ENCODE measurements at regions not wholly inside any gene's neighbourhood (a gene's known extent, or its start where the extent isn't known, plus 50 kb on each side); places are given as distances from the start of the nearest gene placed in this dataset.
A peak's percentile ranks its signal among the peaks of the same experiment; 100 is the strongest.
"Not testable (repeated sequence)": the region's sequence is repeated elsewhere in the genome, so short reads cannot be mapped to it uniquely, and the experiment has no call there.

DNA sequence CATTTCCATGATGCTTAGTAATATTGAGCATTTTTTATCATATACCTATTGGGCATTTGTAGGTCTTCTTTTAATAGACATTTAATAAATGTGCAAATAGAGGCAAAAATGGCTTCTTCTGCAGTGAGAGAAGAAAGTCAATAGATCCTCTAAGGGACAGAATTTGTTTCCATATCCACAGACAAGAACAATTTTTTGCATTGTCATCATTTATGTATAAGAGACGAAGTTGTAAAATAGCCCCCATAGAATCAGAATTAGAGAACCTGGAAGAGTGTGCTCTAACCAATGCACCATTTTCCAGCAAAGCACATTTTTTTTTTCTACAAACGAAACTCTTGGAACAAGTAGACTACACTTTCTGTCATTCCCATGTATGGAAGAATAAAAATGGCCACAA is 365.1 kb upstream of the PDE3A start:
- no peak for DNase-seq

DNA sequence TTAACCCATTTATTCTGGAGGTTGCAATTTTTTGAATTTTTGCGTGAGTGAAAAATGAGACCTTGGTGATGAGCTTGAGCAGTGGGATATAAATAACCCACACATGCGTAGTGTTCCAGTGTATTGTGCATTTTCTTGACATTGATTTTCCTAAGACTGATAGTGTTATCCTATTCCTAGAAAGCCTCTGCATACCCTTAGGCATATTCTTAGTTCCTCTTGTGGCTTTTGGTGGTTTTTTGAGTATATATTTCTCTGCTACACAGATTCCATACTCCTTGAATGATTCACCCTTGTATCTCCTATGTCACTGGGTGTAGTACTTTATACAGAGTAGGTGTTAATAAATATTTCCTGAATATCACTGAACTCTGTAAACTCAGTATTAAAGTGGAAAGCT is 363.4 kb upstream of the PDE3A start:
- DNase-seq = no peak

DNA sequence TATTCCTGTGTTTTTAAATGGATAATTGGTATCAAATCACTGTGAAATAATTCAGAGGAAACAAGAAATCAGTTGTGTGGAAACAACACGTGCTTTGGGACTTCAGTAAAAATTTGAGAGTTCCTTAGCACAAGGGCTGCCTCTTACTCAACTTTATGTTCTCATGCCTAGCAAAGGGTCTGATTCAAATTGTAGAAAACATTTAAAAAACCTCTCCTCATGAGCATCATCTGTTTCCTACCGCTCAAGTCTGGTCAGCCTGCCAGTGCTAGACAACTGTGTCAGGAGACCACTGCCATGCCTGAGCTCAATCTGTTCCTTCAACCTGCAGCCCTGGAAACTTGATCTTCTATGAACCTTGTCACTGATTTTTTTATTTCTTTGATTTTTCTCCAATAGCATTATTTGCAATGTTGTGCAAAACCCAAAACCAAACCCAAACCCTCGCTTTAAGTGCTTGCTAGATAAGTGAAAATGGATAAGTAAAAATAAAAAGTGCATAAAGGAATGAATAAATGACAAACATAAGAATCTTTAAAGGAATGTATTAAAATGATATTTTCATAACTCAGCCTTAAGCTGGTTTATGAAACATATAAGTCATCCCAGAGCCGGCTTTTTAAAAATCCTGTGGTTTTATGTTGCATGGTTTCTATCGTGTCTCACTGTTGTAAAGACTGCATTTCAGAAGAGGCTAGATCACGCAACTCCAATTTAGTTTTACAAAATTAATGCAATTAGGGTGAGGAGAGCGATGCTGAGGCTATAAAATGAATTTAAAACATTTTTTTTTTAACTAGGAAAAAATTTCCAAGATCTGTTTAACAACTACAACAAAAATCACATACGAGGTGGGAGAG is 361.2 kb upstream of the PDE3A start:
- DNase-seq = no peak

DNA sequence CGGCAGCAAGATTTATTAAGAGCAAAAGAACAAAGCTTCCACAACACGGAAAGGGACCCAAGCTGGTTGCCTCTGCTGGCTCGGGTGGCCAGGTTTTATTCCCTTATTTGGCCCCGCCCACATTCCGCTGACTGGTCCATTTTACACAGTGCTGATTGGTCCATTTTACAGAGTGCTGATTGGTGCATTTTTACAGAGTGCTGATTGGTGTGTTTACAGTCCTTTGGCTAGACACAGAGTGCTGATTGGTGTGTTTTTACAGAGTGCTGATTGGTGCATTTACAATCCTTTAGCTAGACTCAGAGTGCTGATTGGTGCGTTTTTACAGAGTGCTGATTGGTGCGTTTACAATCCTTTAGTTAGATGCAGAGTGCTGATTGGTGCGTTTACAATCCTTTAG is 358.4 kb upstream of the PDE3A start:
- DNase-seq = not testable (repeated sequence)

DNA sequence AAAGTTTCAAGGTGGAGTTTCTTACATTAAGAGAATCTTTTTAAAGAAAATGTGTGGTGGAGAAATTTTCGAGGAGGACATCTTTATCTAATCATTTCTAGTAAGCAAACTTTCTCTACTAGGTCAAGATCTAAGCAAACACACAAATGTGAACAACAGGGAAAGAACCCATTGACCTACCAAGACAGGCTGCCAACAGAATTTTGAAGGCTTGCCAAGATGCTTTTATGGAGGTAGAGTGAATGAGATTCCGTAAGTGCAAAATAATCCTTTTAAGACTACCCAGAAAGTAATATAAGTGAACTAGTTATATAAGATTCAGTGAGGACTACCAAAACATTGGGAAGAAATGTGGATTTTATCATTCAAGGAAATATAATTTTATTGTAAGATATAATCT is 357.1 kb upstream of the PDE3A start:
- no peak for DNase-seq

DNA sequence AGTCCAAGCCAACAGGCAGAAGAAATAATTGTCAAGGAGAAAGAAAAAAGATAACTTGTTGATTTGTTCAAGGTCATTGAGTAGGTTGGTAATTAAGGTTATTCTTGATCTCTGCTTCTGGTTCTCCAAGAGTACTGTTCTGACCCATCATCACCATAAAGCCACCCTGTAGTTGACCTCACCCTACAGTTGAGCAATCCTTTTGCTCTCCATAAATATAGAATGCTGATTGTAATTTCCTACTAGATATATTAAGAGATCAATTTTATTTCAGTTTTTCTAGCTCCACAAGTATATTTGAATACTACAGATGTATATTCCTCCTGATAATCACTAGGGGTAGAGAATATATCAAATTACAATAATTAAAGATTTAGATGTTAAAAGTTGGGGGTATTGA is 350.5 kb upstream of the PDE3A start:
- no peak for DNase-seq

DNA sequence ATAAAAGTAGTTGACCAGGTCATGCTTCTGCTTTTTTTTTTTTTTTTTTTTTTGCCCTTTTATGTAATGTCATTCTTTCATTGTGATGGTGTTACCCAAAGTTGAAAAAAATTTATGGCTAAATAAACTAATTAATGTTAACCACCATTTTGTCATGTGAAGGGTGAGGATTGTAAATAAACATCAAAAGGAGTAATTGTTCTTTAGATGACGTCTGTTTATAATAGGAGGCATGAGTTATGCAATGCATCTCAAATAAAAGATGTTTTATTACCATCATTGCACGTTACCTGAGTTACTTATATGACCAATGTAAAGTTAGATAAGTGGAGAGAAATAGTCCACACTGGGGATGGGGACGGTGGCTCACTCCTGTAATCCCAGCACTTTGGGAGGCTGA is 349.9 kb upstream of the PDE3A start:
- DNase-seq = peak; percentile 3

DNA sequence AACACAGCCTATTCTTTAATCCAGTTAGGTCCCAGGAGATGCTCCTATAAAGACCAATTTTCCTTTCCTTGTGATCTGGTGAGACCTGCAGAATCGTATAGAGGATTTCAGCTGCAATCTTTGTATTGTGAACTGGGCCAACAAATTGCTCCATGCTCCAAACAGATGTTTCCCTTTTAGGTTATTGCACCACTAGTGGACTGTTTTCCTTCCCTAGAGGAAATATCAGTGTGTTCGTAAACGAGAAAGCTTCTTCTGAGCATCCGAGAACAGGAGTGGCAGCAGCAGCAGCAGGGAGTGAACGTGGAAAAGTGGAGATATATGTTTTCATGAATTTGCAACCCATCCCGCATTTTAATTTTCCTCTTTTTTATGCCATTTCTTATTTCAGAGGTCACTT is 344.1 kb upstream of the PDE3A start:
- DNase-seq = no peak

DNA sequence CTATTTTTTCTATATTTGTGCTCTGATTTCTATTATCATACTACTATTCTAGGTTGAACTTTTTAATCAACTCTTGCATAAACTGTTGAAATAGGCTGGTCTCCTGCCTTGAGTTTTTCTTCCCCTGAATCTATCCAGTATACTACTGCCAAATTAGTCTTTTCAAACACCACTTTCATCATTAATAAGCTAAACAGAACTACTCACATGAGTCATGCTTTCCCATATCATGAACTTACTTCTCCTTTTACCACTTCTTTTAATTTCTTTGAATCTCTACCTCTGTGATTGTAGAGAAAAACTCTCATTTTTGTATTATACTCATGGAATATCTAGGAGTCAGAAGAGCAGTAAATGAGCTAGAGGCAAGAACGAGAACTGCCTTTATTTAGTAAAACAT is 340.3 kb upstream of the PDE3A start:
- DNase-seq = no peak

DNA sequence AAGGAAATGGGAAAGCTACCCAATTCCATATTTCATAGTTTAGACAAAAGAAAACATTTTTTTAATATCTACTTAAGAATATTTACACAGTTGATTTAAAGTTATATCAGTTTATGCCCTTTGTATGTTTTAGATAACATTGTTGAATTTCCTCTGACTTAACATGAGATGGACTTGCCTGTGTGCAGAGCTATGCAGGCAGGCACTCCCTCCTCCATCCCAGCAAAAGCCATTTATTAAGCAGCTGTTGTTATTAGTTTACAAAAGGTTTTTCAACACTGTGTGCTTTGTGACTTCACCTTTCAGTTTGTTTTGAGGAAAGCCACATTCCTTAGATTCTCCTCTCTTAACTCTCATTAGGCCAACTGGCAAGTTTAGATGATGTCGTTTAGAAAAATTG is 337.5 kb upstream of the PDE3A start:
- DNase-seq = no peak

DNA sequence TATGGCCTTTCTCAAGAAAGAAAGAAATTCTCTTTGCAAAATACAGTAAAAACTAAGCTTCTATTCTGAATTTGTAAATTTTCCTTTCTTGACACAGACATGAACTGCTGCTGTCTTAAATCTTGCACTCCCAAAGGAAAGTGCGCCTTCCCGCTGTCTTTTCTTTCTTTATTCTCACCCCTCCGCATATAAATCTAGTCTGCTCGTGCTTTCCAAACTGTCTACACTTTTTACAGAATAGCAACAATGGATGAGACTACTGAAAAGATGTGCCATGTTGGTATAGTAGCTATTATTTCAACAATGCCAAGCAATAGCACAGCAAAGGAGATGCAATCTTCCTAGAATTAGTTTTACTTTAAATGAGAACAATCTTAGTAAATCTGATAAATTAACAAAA is 328.8 kb upstream of the PDE3A start:
- no peak for DNase-seq

DNA sequence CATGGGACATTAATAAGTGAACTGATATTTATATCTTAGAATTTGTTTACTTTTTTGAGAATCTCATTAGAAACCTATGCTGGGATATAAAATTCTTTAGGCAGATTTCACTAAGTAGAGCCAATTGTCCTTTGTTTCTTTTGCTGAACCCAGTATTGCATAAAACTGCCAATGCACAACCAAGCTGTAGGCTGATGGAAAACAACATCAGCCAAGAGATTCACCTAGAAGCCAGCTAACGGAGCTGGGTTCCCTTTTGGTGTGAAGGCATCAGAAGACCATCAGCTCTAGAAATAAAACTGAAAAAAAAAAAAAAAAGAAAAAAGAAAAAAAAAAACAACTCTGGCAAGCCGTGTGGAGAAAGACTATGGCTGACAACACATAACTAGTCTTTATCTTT is 328.2 kb upstream of the PDE3A start:
- no peak for DNase-seq

DNA sequence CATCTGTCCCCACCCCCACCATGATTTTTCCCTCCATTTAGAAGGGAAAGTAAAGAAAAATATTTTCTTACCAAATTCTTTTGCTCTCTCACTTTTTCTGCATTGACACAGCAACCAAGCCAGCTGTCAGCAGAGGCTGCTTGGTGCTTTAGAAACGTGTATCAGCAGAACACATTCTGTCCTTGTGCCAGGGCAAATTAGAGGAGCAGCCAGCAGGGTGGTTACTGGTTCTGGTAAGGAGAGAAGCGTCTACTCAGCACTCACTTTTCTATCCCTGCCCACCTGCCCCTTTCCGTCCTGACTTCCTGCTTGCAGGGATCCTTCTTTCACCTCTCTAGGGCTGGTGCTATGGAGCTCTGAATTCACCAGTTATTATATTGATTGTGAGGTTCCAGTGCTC is 327.5 kb upstream of the PDE3A start:
- no peak for DNase-seq

DNA sequence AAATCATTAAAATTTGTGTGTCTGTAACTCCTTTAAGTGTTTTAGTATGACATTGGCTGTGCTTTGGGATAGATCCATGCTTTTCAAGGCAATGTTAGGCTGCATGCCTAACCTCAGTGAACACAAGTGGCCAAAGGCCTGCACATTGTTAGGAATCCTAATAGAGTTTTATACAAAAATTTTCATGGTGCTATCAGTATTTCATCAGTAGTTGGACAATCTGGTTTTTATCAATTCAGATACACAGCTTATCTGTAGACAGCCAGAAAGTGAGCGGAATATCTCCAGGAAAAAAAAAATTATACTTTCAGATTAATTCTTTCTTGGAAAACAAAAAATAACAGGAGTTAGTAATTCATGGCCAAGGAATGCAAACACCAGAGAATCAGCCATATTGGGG is 324.0 kb upstream of the PDE3A start:
- DNase-seq = no peak

DNA sequence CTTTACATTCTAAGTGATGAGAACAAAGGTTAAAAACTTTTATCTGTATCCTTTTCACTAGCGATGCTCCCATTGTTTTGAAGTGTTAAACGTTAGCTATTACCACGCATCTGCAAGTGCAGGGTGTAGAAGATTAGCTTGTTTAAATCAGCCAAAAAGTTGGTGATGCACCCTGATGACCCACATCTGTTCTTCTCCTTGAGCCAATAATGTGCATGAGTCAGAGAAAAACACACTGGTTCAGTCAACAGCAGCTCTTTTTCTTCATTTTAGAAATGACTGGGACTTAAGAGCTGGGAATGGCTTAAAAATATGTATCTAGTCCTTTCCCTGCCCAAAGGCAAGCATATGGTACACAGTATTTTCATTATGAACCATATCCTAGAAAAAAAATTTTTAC is 323.5 kb upstream of the PDE3A start:
- no peak for DNase-seq

DNA sequence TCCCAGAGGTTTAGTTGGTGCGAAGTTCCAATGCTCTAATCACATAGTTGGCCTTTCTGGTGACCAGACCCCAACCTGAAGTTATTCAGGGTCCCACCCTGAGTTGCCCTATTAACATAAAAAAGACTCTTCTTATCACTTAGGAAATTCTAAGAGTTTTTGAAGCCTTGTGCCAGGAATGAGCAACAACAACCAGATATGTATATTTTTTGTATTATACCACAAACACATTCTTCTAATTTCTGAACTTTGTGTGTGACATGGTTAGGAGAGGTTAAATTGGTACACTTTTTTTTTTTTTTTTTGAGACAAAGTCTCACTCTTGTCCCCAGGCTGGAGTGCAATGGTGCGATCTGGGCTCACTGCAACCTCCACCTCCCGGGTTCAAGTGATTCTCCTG is 320.4 kb upstream of the PDE3A start:
- DNase-seq = no peak

DNA sequence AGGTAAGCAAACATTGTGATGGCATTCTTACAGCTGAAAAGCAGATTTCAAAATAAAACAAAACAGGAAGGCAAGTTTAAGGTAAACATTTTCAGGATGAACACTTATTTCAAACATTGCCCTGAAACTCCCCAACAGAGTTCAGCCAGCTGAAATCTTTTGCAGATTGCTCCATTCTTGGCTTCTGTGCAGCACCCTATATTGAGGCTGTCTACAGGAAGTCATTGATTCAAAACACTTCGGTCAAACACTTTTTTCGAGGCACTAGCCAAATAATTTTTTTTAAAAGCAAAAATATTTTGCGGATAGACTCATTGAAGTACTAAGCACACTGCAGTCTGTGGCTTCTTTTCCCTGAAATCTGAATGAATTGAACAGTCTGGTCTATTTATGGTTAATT is 318.1 kb upstream of the PDE3A start:
- no peak for DNase-seq

DNA sequence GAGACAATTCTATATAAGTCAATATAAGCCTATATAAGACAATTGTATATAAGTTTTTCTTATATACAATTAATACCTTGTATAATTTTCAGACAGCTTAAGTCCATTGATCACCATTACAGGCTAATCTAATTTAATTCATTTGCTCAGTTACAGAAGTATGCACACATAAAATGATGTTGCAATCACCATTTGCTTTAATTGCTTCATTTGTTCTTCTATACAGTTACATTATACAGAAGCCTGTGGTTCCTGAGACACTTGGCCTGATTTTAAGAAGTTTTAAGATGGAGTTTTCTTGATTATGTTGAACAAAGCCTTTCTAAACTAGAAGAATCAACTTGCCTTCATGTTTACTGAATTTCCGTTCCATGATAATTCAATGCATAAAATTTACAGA is 314.6 kb upstream of the PDE3A start:
- DNase-seq = no peak

DNA sequence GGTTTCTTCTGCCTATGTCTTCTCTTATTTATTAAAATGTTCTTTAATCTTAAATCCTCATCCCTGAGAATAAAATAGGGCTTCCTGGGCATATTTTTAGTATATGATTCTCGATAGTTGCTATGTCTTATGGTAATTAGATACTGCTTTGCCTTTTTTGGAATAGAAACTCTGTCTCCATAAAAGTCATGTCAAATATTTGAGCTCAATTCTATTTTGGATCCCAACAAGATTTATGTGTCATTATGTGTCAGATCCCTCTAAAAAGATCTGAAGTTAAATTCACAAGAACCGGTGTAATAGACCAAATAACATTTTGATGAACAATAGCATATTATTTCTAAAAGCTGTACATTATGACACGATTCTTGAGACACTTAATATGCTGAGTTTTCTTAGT is 312.5 kb upstream of the PDE3A start:
- no peak for DNase-seq

DNA sequence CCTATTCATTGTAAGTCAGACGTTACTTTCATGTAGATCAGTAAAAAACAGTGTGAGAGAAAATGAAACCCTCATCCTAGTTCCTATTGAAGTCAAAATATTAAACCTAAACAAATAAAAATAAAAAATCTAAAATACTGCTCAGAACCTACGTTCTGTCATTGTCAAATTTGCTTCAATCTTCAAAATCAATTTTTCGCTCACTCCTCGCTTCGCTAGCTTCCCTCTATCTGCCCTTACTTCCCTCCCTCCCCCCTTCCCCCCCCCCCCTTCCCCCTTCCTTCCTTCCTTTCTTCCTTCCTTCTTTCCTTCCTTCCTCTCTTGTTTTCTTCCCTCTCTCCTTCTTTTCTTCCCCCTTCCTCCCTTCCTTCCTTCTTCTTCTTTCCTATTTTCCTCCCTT is 310.9 kb upstream of the PDE3A start:
- DNase-seq = no peak

DNA sequence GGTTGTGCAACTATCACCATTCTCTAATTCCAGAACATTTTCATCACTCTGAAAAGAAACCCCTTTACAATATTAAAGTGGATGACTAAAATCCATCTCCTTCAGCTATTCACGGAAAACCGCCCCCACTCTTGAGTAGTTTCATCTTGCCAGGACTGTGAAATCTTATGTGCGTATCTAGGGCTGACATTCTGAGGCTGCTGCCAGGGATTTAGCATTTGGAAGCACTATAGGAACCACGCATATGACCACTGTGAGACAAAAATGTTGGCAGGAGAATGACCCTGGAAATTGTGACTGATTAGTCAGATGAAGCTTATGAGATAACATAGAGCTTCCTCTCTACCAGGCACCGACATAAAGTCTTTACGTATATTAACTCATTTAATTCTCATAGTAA is 305.2 kb upstream of the PDE3A start:
- DNase-seq = no peak

DNA sequence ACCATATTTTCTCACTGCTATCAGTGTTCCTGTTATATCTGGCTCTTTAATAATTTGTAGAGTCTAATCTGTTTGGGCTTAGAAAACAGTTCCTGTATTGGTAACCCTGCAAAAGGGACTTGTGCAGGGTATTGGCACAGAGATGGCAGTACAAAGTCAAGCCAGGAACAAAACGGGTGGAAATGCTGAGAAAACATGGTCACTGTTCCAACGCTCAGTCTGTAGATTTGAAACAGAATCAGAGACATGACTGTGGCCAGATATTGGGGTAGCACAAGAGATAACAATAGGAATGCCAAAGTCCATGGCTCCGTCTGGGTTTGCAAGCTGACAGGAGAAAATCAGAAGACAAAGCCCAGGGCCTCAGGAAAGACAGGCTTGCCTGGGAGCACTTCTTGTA is 290.7 kb upstream of the PDE3A start:
- DNase-seq = no peak

DNA sequence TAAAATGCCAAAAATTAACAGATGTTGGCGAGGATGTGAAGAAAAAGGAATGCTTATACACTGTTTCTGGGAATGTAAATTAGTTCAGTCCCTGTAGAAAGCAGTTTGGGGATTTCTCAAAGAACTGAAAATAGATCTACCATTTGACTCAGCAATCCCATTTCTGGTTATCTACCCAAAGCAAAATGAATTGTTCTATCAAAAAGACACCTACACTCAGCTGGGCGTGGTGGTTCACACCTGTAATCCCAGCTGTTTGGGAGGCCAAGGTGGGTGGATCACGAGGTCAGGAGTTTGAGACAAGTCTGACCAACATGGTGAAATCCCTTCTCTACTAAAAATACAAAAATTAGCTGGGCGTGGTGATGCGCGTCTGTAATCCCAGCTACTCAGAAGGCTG is 279.3 kb upstream of the PDE3A start:
- DNase-seq = no peak

DNA sequence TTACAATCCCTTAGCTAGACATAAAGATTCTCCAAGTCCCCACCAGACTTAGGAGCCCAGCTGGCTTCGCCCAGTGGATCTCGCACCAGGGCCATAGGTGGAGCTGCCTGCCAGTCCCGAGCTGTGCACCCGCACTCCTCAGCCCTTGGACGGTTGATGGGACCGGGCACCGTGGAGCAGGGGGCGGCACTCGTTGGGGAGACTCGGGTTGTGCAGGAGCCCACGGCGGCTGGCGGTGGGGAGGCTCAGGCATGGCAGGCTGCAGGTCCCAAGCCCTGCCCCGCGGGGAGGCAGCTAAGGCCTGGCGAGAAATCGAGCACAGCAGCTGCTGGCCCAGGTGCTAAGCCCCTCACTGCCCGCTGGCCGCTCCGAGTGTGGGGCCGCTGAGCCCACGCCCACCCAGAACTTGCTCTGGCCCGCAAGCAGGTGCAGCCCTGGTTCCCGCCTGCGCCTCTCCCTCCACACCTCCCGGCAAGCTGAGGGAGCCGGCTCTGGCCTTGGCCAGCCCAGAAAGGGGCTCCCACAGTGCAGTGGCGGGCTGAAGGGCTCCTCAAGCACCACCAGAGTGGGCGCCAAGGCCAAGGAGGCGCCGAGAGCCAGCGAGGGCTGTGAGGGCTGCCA is 275.0 kb upstream of the PDE3A start:
- not testable (repeated sequence) for DNase-seq

DNA sequence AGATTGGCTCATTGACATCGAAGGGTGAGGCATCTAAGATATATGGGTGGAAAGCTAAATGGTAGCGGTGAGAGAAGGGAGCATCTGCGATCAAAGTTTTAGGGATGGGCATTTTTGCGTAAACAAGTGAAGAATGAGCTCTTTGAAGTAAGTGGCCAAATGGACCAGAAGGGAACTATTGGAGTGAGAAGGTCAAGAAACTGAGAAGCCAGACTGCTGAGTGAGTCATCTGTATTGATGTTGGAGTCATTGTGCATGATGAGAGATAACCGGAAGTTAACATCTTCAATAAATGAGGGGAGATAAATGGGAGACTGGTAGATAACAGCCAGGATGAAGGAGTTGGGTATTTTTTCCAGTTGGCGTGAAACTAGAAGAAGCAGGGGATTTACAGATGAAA is 271.9 kb upstream of the PDE3A start:
- no peak for DNase-seq

Measured in DMS153 (cell line).